Panc1 (cell line): ENCODE measurements at regions not wholly inside any gene's neighbourhood (a gene's known extent, or its start where the extent isn't known, plus 50 kb on each side); places are given as distances from the start of the nearest gene placed in this dataset.

Experiments used
- POLR2AphosphoS5 ChIP-seq: IDR thresholded peaks from 2 replicates; pipeline ENCODE4 v1.6.1; 2012; ENCODE audit warnings: mild to moderate bottlenecking, low read depth, low read length, moderate library complexity
- SIN3A ChIP-seq: IDR thresholded peaks from 2 replicates; pipeline ENCODE4 v1.6.1; 2012; ENCODE audit warnings: low read depth, mild to moderate bottlenecking, low read length, moderate library complexity, borderline replicate concordance; ENCODE audit not compliant: insufficient read depth
- TCF7L2 ChIP-seq: IDR thresholded peaks from 2 replicates; pipeline ENCODE4 v1.6.1; 2011; ENCODE audit warnings: mild to moderate bottlenecking, low read depth, low read length, inconsistent platforms
- TF ChIP-seq, protein P1 (sequence below): fragments of 450-650 bp; IDR thresholded peaks from 2 replicates; pipeline ENCODE4 v1.5.1; 2017; ENCODE audit warnings: mild to moderate bottlenecking

DNA sequence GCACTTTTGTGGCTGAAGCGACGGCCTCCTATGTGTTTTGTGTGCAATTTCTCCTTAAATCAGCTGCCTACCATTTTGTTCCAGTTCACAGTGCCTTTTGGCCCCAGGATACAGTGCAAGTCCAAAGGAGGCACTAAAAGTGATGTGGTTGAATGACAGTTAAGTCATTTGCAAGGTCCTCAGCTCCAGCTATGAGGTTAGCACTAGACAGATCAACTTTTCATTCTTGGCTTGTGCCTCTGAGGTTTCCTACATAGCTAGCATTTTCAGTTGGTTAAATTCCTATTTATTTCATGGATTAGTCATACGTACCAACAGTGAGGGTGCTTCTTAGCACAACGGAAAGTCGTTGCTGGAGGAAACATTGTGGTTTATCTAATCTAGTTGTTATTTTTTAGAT, 59.3 kb upstream of the NTPCR start:
- TF ChIP-seq, protein P1, sequence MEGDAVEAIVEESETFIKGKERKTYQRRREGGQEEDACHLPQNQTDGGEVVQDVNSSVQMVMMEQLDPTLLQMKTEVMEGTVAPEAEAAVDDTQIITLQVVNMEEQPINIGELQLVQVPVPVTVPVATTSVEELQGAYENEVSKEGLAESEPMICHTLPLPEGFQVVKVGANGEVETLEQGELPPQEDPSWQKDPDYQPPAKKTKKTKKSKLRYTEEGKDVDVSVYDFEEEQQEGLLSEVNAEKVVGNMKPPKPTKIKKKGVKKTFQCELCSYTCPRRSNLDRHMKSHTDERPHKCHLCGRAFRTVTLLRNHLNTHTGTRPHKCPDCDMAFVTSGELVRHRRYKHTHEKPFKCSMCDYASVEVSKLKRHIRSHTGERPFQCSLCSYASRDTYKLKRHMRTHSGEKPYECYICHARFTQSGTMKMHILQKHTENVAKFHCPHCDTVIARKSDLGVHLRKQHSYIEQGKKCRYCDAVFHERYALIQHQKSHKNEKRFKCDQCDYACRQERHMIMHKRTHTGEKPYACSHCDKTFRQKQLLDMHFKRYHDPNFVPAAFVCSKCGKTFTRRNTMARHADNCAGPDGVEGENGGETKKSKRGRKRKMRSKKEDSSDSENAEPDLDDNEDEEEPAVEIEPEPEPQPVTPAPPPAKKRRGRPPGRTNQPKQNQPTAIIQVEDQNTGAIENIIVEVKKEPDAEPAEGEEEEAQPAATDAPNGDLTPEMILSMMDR, result no peak
- TF ChIP-seq POLR2AphosphoS5 (no peak), SIN3A (no peak), TCF7L2 (no peak)
